ENCODE measurements at regions not wholly inside any gene's neighbourhood (a gene's known extent, or its start where the extent isn't known, plus 50 kb on each side); places are given as distances from the start of the nearest gene placed in this dataset.

DNA sequence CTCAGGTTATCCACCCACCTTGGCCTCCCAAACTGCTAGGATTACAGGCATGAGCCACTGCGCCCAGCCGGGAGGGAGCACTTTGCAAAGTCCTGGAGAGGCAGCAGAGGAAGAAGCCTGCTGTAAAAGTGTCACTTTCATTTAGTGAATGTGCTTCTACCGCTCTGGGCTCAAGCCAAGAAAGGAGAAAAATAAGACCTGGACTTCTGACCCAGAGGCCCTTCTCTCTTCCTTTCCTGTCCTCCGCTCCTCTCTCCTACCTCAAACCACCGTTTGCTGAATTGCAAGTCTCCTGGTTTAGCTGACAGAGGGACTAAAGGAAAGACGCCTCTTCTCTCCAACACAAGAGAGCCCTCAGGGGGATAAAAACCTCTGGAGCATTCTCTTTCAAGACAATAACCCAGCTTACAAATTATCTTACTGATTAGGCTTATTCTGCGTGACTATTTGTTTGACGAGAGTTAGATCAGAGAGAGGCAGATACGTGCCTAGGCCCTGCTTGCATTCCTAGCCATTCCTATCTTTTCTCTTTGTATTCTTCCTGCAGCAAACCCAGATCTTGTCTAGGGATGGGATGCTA, 84.2 kb upstream of the SLC22A23 start:
- no peak for FAIRE-seq
- POLR2A ChIA-PET = no interaction called here
- CTCF ChIA-PET = no interaction called here
- Histone ChIP-seq H3K9me3 (no peaks in the 10 kb centered on the region), H3K27ac (no peak overlapping the region), H3K4me1 (peaks cover 2% of the 10 kb centered on the region; the same call in 2 of the 3 replicates), H3K4me2 (no peak overlapping the region), H3K4me3 (no peak overlapping the region)
- ATAC-seq = no peak
- DNase-seq (ENCODE audit: low read depth in 1 of 2, low spot score in 1 of 2) = no peak
- TF ChIP-seq GATA3 (IDR thresholded peaks at IDR 0.05; ENCODE audit: borderline replicate concordance) = no peak
- no peak for TF ChIP-seq JUN (IDR thresholded peaks at IDR 0.05)
- no peak for TF ChIP-seq HOXA7 (CRISPR knock-in tag; IDR thresholded peaks at IDR 0.05)
- TF ChIP-seq MAX (IDR thresholded peaks at IDR 0.05) = no peak
- TF ChIP-seq FOXS1 (CRISPR knock-in tag; IDR thresholded peaks at IDR 0.05) = no peak
- WGBS (ENCODE audit: missing lambda C conversion rate) = 93% methylated on average over 9 of the region's 9 CpGs

- ChIA-PET CTCF (no interaction called here), POLR2A (no interaction called here)
- H3K9me3 ChIP-seq = no peaks in the 10 kb centered on the region
- H3K4me3 ChIP-seq = no peak overlapping the region
- H3K4me2 ChIP-seq = no peak overlapping the region
- no peak for DNase-seq (ENCODE audit: low read depth in 1 of 2, low spot score in 1 of 2)
- 96% methylated on average over 8 of the region's 8 CpGs for WGBS (ENCODE audit: missing lambda C conversion rate)
- no peak for ATAC-seq
- H3K4me1 ChIP-seq = no peaks in the 10 kb centered on the region
- H3K27ac ChIP-seq = no peak overlapping the region
- TF ChIP-seq CBX8 (IDR thresholded peaks at IDR 0.05) (no peak), CBX2 (IDR thresholded peaks at IDR 0.05; ENCODE audit: borderline replicate concordance, low read depth) (no peak), RAD21 (conservative IDR thresholded peaks at IDR 0.05 in 1 of 2, IDR thresholded peaks at IDR 0.05 in 1 of 2) (no peak), HEYL (CRISPR knock-in tag; IDR thresholded peaks at IDR 0.05) (no peak), GATA3 (IDR thresholded peaks at IDR 0.05; ENCODE audit: borderline replicate concordance) (no peak), USF2 (IDR thresholded peaks at IDR 0.05) (no peak), JUNB (IDR thresholded peaks at IDR 0.05) (no peak), EHF (CRISPR knock-in tag; IDR thresholded peaks at IDR 0.05) (no peak), ZNF302 (CRISPR knock-in tag; IDR thresholded peaks at IDR 0.05) (no peak)
- TF ChIP-seq, protein P1, sequence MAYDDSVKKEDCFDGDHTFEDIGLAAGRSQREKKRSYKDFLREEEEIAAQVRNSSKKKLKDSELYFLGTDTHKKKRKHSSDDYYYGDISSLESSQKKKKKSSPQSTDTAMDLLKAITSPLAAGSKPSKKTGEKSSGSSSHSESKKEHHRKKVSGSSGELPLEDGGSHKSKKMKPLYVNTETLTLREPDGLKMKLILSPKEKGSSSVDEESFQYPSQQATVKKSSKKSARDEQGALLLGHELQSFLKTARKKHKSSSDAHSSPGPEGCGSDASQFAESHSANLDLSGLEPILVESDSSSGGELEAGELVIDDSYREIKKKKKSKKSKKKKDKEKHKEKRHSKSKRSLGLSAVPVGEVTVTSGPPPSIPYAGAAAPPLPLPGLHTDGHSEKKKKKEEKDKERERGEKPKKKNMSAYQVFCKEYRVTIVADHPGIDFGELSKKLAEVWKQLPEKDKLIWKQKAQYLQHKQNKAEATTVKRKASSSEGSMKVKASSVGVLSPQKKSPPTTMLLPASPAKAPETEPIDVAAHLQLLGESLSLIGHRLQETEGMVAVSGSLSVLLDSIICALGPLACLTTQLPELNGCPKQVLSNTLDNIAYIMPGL (CRISPR knock-in tag; IDR thresholded peaks at IDR 0.05; ENCODE audit: borderline replicate concordance) = no peak
- TF ChIP-seq, protein P2, sequence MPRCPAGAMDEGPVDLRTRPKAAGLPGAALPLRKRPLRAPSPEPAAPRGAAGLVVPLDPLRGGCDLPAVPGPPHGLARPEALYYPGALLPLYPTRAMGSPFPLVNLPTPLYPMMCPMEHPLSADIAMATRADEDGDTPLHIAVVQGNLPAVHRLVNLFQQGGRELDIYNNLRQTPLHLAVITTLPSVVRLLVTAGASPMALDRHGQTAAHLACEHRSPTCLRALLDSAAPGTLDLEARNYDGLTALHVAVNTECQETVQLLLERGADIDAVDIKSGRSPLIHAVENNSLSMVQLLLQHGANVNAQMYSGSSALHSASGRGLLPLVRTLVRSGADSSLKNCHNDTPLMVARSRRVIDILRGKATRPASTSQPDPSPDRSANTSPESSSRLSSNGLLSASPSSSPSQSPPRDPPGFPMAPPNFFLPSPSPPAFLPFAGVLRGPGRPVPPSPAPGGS (IDR thresholded peaks at IDR 0.05) = no peak
- no peak for FAIRE-seq
Observed at GRCh38 chr6:3540253-3540820, 83.5 kb upstream of the SLC22A23 start.

GRCh38 chr6:3538536-3538935, 81.7 kb upstream of the SLC22A23 start:
- H3K4me2 ChIP-seq = no peak overlapping the region
- no peak overlapping the region for H3K27ac ChIP-seq
- no peak for FAIRE-seq
- ChIA-PET CTCF (no interaction called here), POLR2A (no interaction called here)
- 73% methylated on average over 6 of the region's 6 CpGs for WGBS (ENCODE audit: missing lambda C conversion rate)
- no peaks in the 10 kb centered on the region for H3K9me3 ChIP-seq
- H3K4me1 ChIP-seq = no peaks in the 10 kb centered on the region
- ATAC-seq = no peak
- DNase-seq (ENCODE audit: low read depth in 1 of 2, low spot score in 1 of 2) = no peak
- H3K4me3 ChIP-seq = no peak overlapping the region
- TF ChIP-seq MAZ (IDR thresholded peaks at IDR 0.05; ENCODE audit: borderline replicate concordance, low read depth, low read length) (no peak), KDM1A (IDR thresholded peaks at IDR 0.05; ENCODE audit: low read depth) (no peak), EHF (CRISPR knock-in tag; IDR thresholded peaks at IDR 0.05) (no peak), ZFP36 (IDR thresholded peaks at IDR 0.05; ENCODE audit: borderline replicate concordance, partially characterized antibody) (no peak), RFX5 (IDR thresholded peaks at IDR 0.05) (no peak), FOSB (CRISPR knock-in tag; IDR thresholded peaks at IDR 0.05) (no peak), HES2 (IDR thresholded peaks at IDR 0.05) (no peak), HOXB5 (CRISPR knock-in tag; IDR thresholded peaks at IDR 0.05) (no peak), CEBPB (IDR thresholded peaks at IDR 0.05) (no peak), ZSCAN20 (CRISPR knock-in tag; IDR thresholded peaks at IDR 0.05) (no peak), FOXS1 (CRISPR knock-in tag; IDR thresholded peaks at IDR 0.05) (no peak), EHMT2 (IDR thresholded peaks at IDR 0.05; ENCODE audit: low read depth) (no peak), ZNF302 (CRISPR knock-in tag; IDR thresholded peaks at IDR 0.05) (no peak), CHD2 (IDR thresholded peaks at IDR 0.05; ENCODE audit: low read length, partially characterized antibody) (no peak), HDAC2 (IDR thresholded peaks at IDR 0.05) (no peak), PHF8 (IDR thresholded peaks at IDR 0.05; ENCODE audit: borderline replicate concordance, low read depth) (no peak), RAD21 (conservative IDR thresholded peaks at IDR 0.05 in 1 of 2, IDR thresholded peaks at IDR 0.05 in 1 of 2) (no peak)
- TF ChIP-seq, protein P3, sequence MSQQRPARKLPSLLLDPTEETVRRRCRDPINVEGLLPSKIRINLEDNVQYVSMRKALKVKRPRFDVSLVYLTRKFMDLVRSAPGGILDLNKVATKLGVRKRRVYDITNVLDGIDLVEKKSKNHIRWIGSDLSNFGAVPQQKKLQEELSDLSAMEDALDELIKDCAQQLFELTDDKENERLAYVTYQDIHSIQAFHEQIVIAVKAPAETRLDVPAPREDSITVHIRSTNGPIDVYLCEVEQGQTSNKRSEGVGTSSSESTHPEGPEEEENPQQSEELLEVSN (IDR thresholded peaks at IDR 0.05; ENCODE audit: borderline replicate concordance, low read depth) = no peak
- TF ChIP-seq, protein P2 (IDR thresholded peaks at IDR 0.05) = no peak
